Smooth muscle cell (in vitro differentiated cells): ENCODE measurements at regions not wholly inside any gene's neighbourhood (a gene's known extent, or its start where the extent isn't known, plus 50 kb on each side); places are given as distances from the start of the nearest gene placed in this dataset.

ENCODE experiments used
- DNase-seq: peaks from one replicate; lab custom pipeline; 2025; ENCODE audit not compliant: unreplicated experiment; lab: John Stamatoyannopoulos, UW
- H2AFZ ChIP-seq: fragments of 200-600 bp; sonication (generic); 2 replicates; pipeline ENCODE4 v1.6.0; 2016; ENCODE audit warnings: antibody characterized with exemption, low read depth, mild to moderate bottlenecking
- H3F3A ChIP-seq: fragments of 200-600 bp; sonication (generic); 2 replicates; pipeline ENCODE4 v1.6.0; 2017; ENCODE audit warnings: antibody characterized with exemption, low read depth
- H3K27ac ChIP-seq: fragments of 200-600 bp; sonication (generic); 2 replicates; pipeline ENCODE4 v1.5.1; 2016; ENCODE audit warnings: low read depth, mild to moderate bottlenecking
- H3K27me3 ChIP-seq: fragments of 200-600 bp; sonication (generic); 2 replicates; pipeline ENCODE4 v1.6.1; 2016; ENCODE audit warnings: low read depth, mild to moderate bottlenecking
- H3K36me3 ChIP-seq: fragments of 200-600 bp; sonication (generic); 2 replicates; pipeline ENCODE4 v1.5.1; 2016; ENCODE audit warnings: low read depth
- H3K4me1 ChIP-seq: fragments of 200-600 bp; sonication (generic); 2 replicates; pipeline ENCODE4 v1.5.1; 2016; ENCODE audit warnings: low read depth
- H3K4me2 ChIP-seq: fragments of 200-600 bp; sonication (generic); 2 replicates; pipeline ENCODE4 v1.6.0; 2016; ENCODE audit warnings: mild to moderate bottlenecking
- H3K4me3 ChIP-seq: fragments of 200-600 bp; sonication (generic); 2 replicates; pipeline ENCODE4 v1.5.1; 2016; ENCODE audit warnings: mild to moderate bottlenecking
- H3K79me2 ChIP-seq: fragments of 200-600 bp; sonication (generic); 2 replicates; pipeline ENCODE4 v1.6.0; 2016; ENCODE audit warnings: low read depth, mild to moderate bottlenecking
- H3K9ac ChIP-seq: fragments of 200-600 bp; sonication (generic); 2 replicates; pipeline ENCODE4 v1.6.0; 2016; ENCODE audit warnings: low read depth
- H3K9me3 ChIP-seq: fragments of 200-600 bp; sonication (generic); replicated peaks from 2 replicates; pipeline ENCODE4 v1.5.1; 2016; ENCODE audit warnings: low read depth
- H4K20me1 ChIP-seq: fragments of 200-600 bp; sonication (generic); 2 replicates; pipeline ENCODE4 v1.6.0; 2016; ENCODE audit warnings: low read depth
- CTCF ChIP-seq: fragments of 200-600 bp; sonication (generic); IDR thresholded peaks from 2 replicates; pipeline ENCODE4 v1.5.1; 2017; ENCODE audit warnings: borderline replicate concordance, mild to moderate bottlenecking, antibody characterized with exemption; ENCODE audit not compliant: insufficient read depth, poor library complexity, severe bottlenecking
- WGBS: methylation state at CpG from one replicate; pipeline ENCODE4 v1.1.7; 2016; ENCODE audit warnings: low lambda C conversion rate; 5-methylcytosine and 5-hydroxymethylcytosine counted together

- Histone ChIP-seq H3F3A (no peaks in the 10 kb centered on the region), H3K4me1 (no peaks in the 10 kb centered on the region), H3K9ac (no peak overlapping the region), H4K20me1 (no peaks in the 10 kb centered on the region), H3K36me3 (no peaks in the 10 kb centered on the region), H3K27me3 (no peaks in the 10 kb centered on the region), H3K4me3 (no peak overlapping the region), H3K79me2 (no peaks in the 10 kb centered on the region), H3K9me3 (no peaks in the 10 kb centered on the region), H3K27ac (no peak overlapping the region), H2AFZ (no peak overlapping the region), H3K4me2 (no peak overlapping the region)
- TF ChIP-seq CTCF: peak; percentile 78
- 38% methylated on average over 8 of the region's 8 CpGs for WGBS
- peak; percentile 0 for DNase-seq
Measured at GRCh38 chr3:159322322-159322939, 520.6 kb downstream of the MFSD1 start.

- Histone ChIP-seq H3K4me1 (no peaks in the 10 kb centered on the region), H3F3A (no peaks in the 10 kb centered on the region), H2AFZ (no peak overlapping the region), H3K9ac (no peak overlapping the region), H3K27me3 (no peaks in the 10 kb centered on the region), H3K4me3 (no peak overlapping the region), H4K20me1 (no peaks in the 10 kb centered on the region), H3K9me3 (no peaks in the 10 kb centered on the region), H3K79me2 (no peaks in the 10 kb centered on the region), H3K36me3 (no peaks in the 10 kb centered on the region), H3K4me2 (no peak overlapping the region), H3K27ac (no peak overlapping the region)
- 84% methylated on average over 3 of the region's 3 CpGs for WGBS
- no peak for TF ChIP-seq CTCF
- DNase-seq: no peak
Measured at GRCh38 chr3:159323848-159324247, 522.0 kb downstream of the MFSD1 start.

GRCh38 chr3:159326998-159327397 is 525.1 kb downstream of the MFSD1 start:
- TF ChIP-seq CTCF: no peak
- 67% methylated on average over 2 of the region's 2 CpGs for WGBS
- H3K9ac ChIP-seq: no peak overlapping the region

GRCh38 chr3:159332535-159333099 is 530.8 kb downstream of the MFSD1 start:
- H3K4me3 ChIP-seq: no peak overlapping the region
- no peak overlapping the region for H3K27ac ChIP-seq
- TF ChIP-seq CTCF: no peak
- no peak overlapping the region for H2AFZ ChIP-seq
- H3K4me1 ChIP-seq: no peaks in the 10 kb centered on the region
- no peak overlapping the region for H3K9ac ChIP-seq
- no peaks in the 10 kb centered on the region for H3F3A ChIP-seq
- no peaks in the 10 kb centered on the region for H3K27me3 ChIP-seq
- no peaks in the 10 kb centered on the region for H3K36me3 ChIP-seq
- no peak overlapping the region for H3K4me2 ChIP-seq
- no peak for DNase-seq
- H4K20me1 ChIP-seq: no peaks in the 10 kb centered on the region
- H3K9me3 ChIP-seq: no peaks in the 10 kb centered on the region
- H3K79me2 ChIP-seq: no peaks in the 10 kb centered on the region

More at GRCh38 chr3:159326998-159327397, 525.1 kb downstream of the MFSD1 start:
- Histone ChIP-seq H4K20me1 (no peaks in the 10 kb centered on the region), H3F3A (no peaks in the 10 kb centered on the region), H3K4me3 (no peak overlapping the region), H3K27me3 (no peaks in the 10 kb centered on the region), H2AFZ (no peak overlapping the region), H3K27ac (no peak overlapping the region), H3K9me3 (no peaks in the 10 kb centered on the region), H3K79me2 (no peaks in the 10 kb centered on the region), H3K4me1 (no peaks in the 10 kb centered on the region), H3K36me3 (no peaks in the 10 kb centered on the region), H3K4me2 (no peak overlapping the region)
- no peak for DNase-seq
